GM18498 (cell line): ENCODE measurements at regions not wholly inside any gene's neighbourhood (a gene's known extent, or its start where the extent isn't known, plus 50 kb on each side); places are given as distances from the start of the nearest gene placed in this dataset.

Source experiments
- ATAC-seq: cut with Tn5 transposase; IDR thresholded peaks from one replicate; pipeline ENCODE4 v1.9.1; 2021; ENCODE audit warnings: mild to moderate bottlenecking, moderate library complexity; ENCODE audit not compliant: unreplicated experiment

DNA sequence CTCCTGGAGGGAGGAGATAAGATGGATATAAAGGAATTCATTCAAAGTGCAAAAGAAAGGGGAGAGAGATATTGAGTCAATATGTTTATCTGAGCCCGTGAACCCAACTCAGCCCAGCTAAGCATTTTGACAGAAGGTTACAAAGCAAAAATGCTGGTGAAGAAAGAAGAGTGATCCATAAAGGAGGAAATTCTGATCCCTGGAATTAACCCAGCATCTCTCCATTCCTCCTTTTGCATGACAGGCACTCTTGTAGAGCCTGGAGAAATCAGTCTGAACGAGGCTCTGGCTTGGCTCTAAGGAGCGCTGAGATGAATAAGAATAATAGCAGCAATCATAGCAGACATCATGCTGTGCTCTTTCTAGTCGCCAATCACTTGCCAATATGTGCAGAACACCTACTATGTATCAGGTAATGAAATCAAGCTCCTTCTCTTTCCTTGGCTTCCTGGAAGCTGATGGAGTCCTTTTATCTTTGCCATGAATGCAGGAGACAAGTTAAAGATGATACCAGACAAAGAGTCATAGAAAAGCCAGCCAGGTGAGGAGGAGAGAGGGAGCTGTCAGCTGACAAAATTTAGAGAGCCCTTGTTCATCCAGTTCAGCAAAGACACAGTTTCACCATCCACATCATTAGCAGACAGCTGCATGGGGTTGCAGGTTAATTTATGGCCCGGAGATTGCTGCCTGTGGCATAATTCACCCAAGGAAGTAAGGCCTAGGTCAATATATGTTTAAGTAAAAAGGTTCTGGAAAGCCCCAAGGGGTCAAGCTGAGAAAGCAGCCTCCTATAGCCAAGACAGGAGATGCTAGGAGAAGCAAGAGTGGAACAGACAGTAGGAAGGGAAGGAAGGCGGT, 476.5 kb upstream of the TBX3 start:
- ATAC-seq, result no peak

DNA sequence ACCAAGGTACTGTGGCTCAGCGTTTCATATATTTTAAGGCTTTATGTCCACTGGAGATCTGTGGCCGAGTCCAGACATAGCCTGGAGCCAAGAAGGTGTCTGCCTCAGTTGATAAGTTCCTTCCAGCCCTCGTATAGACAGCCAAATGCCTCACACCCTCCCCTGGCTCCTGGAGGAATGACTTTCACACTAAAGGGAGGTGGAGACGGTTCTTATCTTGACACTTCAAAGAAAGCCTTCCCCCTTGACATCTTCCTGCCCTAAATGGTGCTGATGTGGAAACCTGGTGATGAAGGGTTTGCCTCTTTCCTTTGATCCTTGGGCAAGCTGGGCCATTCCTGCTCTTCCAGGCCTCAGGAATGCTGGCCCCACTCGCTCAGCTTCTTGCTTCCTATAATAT, 474.8 kb upstream of the TBX3 start:
- no peak for ATAC-seq

- no peak for ATAC-seq
These were observed 472.0 kb upstream of the TBX3 start for GRCh38 chr12:115155665-115156645.

DNA sequence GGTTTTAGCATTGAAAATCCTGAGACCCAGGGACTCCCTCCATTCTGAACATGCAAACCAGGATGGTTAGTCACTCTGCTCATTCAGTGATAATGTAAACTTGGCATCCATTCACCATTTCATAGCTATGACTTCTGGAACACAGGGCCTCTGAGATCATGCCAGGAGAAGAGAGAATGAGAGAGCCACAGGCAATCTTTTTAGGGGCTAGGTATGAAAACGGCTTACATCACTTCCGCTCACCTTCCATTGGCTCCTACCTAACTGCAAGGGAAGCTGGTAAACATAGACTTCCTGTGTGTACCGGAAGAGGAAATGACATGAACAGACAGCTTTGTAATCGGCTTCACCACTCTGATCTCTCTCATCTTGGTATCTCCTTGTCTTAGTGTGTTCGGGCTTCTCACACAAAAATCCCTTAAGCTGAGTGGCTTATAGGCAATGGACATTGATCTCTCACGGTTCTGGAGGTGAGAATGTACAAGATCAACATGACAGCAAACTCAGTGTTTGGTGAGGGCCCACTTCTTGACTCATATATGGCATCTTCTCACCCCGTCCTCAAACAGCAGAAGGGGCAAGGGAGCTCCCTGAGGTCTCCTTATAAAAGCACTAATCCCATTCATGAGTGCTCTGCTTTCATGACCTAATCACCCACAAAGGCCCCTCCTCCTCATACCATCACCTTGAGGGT, 465.9 kb upstream of the TBX3 start:
- no peak for ATAC-seq

DNA sequence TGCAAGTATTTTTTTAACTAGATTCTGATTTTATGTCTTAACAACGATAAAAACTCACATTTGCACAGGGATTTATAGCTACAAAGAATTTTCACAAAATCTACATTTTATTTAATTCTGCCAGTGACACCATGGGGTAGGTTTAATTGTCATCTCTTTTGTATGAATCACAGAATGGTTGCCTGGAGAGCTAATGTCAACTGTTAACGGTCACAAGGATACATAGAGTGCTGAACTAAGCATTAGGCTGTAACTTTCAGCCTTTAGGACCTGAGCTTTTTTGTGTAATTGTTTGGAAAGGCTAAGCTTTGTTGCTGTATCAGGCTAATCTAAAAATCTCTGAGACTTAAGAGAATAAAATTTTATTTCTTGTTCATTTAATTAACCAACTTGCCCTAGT, 465.3 kb upstream of the TBX3 start:
- ATAC-seq, result no peak

DNA sequence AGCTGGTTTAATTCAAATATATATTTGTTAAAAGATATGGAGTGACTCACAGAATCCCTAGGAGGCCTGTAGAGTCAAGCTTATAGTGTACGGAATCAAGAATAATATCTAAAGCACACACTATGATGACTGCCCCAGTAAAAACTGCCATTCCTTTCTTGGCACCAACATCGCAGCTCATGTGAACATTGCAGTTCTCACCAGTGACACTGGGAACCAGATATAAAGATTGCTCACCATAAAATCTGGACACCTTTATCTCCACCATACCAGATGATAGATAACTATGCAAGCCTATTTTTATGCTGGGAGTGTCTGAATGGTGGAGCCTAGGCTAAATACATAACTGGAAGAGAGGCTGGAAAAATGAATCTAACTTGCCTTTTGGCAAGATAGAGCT, 463.9 kb upstream of the TBX3 start:
- ATAC-seq, result no peak

GRCh38 chr12:115146453-115146852, 462.5 kb upstream of the TBX3 start:
- ATAC-seq, result no peak

GRCh38 chr12:115144425-115144824, 460.4 kb upstream of the TBX3 start:
- ATAC-seq, result no peak

- ATAC-seq, result no peak
These were observed 457.1 kb upstream of the TBX3 start for GRCh38 chr12:115140981-115141655.

- no peak for ATAC-seq
These were observed 454.0 kb upstream of the TBX3 start for GRCh38 chr12:115137812-115138521.

- no peak for ATAC-seq
These were observed 451.8 kb upstream of the TBX3 start for GRCh38 chr12:115135800-115136211.

GRCh38 chr12:115134298-115134697, 450.3 kb upstream of the TBX3 start:
- no peak for ATAC-seq

GRCh38 chr12:115132905-115133304, 448.9 kb upstream of the TBX3 start:
- ATAC-seq, result no peak

DNA sequence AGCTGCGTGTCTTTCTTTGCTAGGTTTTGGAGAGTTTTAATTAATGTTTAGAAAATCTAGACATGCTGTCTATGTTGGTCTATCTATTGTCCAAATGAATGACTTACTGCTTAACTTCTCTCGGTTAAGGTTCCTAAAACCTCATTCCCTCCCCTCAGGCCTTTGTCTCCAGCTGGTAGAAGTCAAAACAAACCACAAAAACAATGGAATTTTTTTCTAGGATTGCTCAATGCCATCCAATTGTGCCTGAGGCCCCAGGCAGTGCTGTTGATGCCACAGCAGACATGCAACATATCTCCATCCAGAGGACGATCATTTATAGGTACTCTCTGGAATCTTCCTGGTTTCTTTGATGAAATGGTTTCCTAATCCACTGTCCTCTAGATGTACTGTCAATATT, 448.2 kb upstream of the TBX3 start:
- no peak for ATAC-seq

DNA sequence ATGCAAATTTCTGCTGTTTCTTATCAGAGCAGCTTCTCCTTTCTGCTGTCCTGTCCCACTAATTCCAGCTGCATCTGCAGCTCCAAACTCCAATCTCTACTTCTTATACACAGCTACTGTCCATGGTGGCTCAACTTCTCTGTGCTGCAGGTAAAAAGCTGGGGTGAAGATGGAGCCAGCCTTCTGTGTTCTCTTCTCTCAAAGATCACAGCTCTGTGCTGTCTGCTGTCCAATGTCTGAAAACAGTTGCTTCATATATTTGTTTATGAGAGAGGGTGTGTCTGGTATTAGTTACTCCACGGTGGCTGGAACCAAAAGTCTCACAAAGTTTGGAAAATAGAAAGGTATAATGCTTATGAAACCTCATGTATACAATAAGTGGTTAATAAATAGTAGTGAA, 445.8 kb upstream of the TBX3 start:
- no peak for ATAC-seq

DNA sequence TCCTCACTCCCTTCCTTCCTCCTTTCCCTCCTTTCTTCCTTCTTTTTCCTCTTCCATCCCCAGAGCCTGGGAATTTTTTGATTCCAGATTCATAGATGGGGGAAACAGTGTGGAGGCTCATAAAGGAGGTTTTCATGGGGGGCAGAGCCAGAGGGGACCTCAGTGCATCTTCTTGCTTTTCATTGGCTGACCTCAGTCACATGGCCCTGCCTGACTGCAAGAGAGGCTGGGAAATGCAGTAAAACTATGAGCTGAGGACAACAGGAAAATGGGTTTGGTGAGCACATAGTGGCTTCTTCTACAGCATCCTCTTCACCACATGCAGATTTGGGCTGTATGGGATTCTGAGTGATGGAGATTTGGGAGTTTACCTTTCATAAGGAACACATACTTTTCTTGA, 437.1 kb upstream of the TBX3 start:
- ATAC-seq, result no peak

- ATAC-seq, result no peak
These were observed 434.3 kb upstream of the TBX3 start for GRCh38 chr12:115118177-115118724.

DNA sequence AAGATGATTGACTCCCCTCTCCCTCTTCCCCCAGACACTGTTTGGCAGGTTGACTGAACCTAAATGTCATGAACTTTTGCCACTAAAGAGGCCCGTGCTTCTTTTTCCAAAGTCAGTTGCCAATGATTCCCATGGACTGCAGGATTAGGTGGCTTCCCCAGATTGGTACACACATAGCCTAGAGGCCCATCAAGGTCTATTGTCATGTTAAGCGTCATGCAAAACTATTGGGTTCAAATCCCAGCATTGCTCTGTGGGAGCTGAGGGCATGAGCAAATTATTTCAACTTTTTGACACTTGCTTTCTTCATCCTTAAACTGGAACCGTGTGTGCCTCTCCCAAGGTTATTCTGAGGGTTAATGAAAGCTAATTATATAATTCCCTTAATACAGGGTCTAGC, 430.2 kb upstream of the TBX3 start:
- no peak for ATAC-seq

DNA sequence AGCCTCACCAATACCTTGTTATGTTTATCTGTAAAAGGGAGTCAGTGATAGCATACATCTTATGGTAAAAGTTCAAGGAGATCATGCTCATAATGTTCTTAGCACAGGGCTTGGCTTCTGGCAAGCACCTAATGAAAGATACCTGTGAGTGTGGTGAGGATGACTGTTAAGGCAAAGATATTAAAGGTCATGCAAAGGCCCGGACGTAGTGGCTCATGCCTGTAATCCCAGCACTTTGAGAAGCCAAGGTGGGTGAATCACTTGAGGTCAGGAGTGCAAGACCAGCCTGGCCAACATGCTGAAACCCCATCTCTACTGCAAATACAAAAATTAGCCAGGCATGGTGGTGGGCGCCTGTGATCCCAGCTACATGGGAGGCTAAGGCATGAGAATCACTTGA, 425.9 kb upstream of the TBX3 start:
- ATAC-seq, result no peak
